A549 (cell line): ENCODE measurements at regions not wholly inside any gene's neighbourhood (a gene's known extent, or its start where the extent isn't known, plus 50 kb on each side); places are given as distances from the start of the nearest gene placed in this dataset.
"Not testable (repeated sequence)": the region's sequence is repeated elsewhere in the genome, so short reads cannot be mapped to it uniquely, and the experiment has no call there.

Experiments used
- ATAC-seq, 2 experiments: fragments of 200-7000 bp in 1 of 2; fragments of >200 bp in 1 of 2; cut with Nextera tagmentation in 1 of 2; cut with Tn5 transposase in 1 of 2; 3 replicates each; pipeline versions ENCODE4 v1.8.0 to v1.9.1; 2018 to 2020; ENCODE audit warnings: mild to moderate bottlenecking in 1 of 2, moderate library complexity in 1 of 2
- CTCF ChIA-PET: fragments of 300-600 bp; sonication (Branson Sonifier 250); formaldehyde crosslinking; extraction: SDS; loops from one replicate; lab custom pipeline; 2021; ENCODE audit warnings: antibody characterized with exemption, inconsistent platforms; lab: Yijun Ruan, JAX
- POLR2A ChIA-PET: fragments of 350-600 bp; formaldehyde crosslinking; extraction: SDS; loops from one replicate; lab custom pipeline; 2021; ENCODE audit warnings: antibody characterized with exemption, inconsistent platforms; lab: Yijun Ruan, JAX
- DNase-seq, 2 experiments: peaks; one replicate each; pipeline versions ENCODE4 v3.0.0 to v3.0.0-alpha.2; 2011 to 2016; ENCODE audit warnings: low read depth in 1 of 2, low spot score in 1 of 2
- FAIRE-seq: peaks from 2 replicates; lab custom pipeline; 2011; peaks lifted over from hg19 to GRCh38; lab: Jason Lieb, UNC
- H3K27ac ChIP-seq, 2 experiments: fragments of >200 bp; sonication (Bioruptor Twin); formaldehyde crosslinking; 3 replicates each; pipeline ENCODE4 v1.5.1; 2016 to 2017
- H3K4me1 ChIP-seq: fragments of >200 bp; sonication (Bioruptor Twin); formaldehyde crosslinking; 3 replicates; pipeline ENCODE4 v1.6.1; 2016
- H3K4me2 ChIP-seq: fragments of >200 bp; sonication (Bioruptor Twin); formaldehyde crosslinking; 3 replicates; pipeline ENCODE4 v1.6.1; 2016
- H3K4me3 ChIP-seq: fragments of >200 bp; sonication (Bioruptor Twin); formaldehyde crosslinking; 3 replicates; pipeline ENCODE4 v1.5.1; 2016
- H3K9me3 ChIP-seq: fragments of >200 bp; sonication (Bioruptor Twin); formaldehyde crosslinking; 3 replicates; pipeline ENCODE4 v1.6.1; 2016
- CBX8 ChIP-seq: fragments of 200-600 bp; sonication (generic); IDR thresholded peaks from 2 replicates; pipeline ENCODE4 v1.6.1; 2016
- CHD2 ChIP-seq: fragments of 150-350 bp; IDR thresholded peaks from 2 replicates; pipeline ENCODE4 v1.6.1; 2014; ENCODE audit warnings: low read length; ENCODE audit not compliant: partially characterized antibody
- CHD4 ChIP-seq: fragments of 200-600 bp; sonication (generic); IDR thresholded peaks from 2 replicates; pipeline ENCODE4 v1.6.1; 2016; ENCODE audit warnings: antibody characterized with exemption, mild to moderate bottlenecking, borderline replicate concordance
- EHMT2 ChIP-seq: fragments of 200-600 bp; sonication (generic); IDR thresholded peaks from 2 replicates; pipeline ENCODE4 v1.6.1; 2016; ENCODE audit warnings: antibody characterized with exemption, low read depth, mild to moderate bottlenecking, moderate library complexity
- ELK1 ChIP-seq: fragments of 150-350 bp; IDR thresholded peaks from 2 replicates; pipeline ENCODE4 v1.6.1; 2014; ENCODE audit warnings: low read depth, mild to moderate bottlenecking, low read length
- ESRRA ChIP-seq: fragments of 150-350 bp; IDR thresholded peaks from 2 replicates; pipeline ENCODE4 v1.6.1; 2014; ENCODE audit warnings: mild to moderate bottlenecking, low read length, borderline replicate concordance
- HOXA7 ChIP-seq: fragments of 250-450 bp; sonication (Bioruptor Pico); IDR thresholded peaks from 2 replicates; pipeline ENCODE4 v1.5.0; 2020; ENCODE audit warnings: mild to moderate bottlenecking, moderate library complexity
- HOXB13 ChIP-seq: fragments of 250-450 bp; sonication (Bioruptor Pico); IDR thresholded peaks from 2 replicates; pipeline ENCODE4 v1.5.0; 2020; ENCODE audit warnings: low read depth, mild to moderate bottlenecking, moderate library complexity
- JUN ChIP-seq, 2 experiments: fragments of >200 bp; sonication (Bioruptor Twin); formaldehyde crosslinking; IDR thresholded peaks; 2 replicates in 1 of 2; 3 replicates in 1 of 2; pipeline ENCODE4 v1.6.1; 2016 to 2017
- KDM1A ChIP-seq: fragments of 200-600 bp; sonication (generic); IDR thresholded peaks from 2 replicates; pipeline ENCODE4 v1.6.1; 2016; ENCODE audit warnings: low read depth, mild to moderate bottlenecking
- KDM5A ChIP-seq: fragments of 200-600 bp; sonication (generic); IDR thresholded peaks from 2 replicates; pipeline ENCODE4 v1.6.1; 2016; ENCODE audit warnings: antibody characterized with exemption, mild to moderate bottlenecking
- MAFK ChIP-seq: fragments of 450-650 bp; IDR thresholded peaks from 2 replicates; pipeline ENCODE4 v1.6.1; 2014; ENCODE audit not compliant: partially characterized antibody
- NFE2L2 ChIP-seq: fragments of 150-350 bp; conservative IDR thresholded peaks from 2 replicates; pipeline ENCODE4 v1.6.1; 2014; ENCODE audit warnings: low read length
- RARB ChIP-seq: fragments of 250-450 bp; sonication (Bioruptor Pico); IDR thresholded peaks from 2 replicates; pipeline ENCODE4 v1.8.0; 2021; ENCODE audit warnings: mild to moderate bottlenecking, moderate library complexity
- RFX5 ChIP-seq: fragments of 450-650 bp; IDR thresholded peaks from 2 replicates; pipeline ENCODE4 v1.7.1; 2014; ENCODE audit warnings: antibody characterized with exemption, mild to moderate bottlenecking, moderate library complexity
- RNF2 ChIP-seq: fragments of 200-600 bp; sonication (generic); IDR thresholded peaks from 2 replicates; pipeline ENCODE4 v1.6.1; 2016; ENCODE audit warnings: low read depth, mild to moderate bottlenecking, antibody characterized with exemption, moderate library complexity, borderline replicate concordance
- ZNF302 ChIP-seq: fragments of 250-450 bp; sonication (Bioruptor Pico); IDR thresholded peaks from 2 replicates; pipeline ENCODE4 v1.9.0; 2021; ENCODE audit warnings: inconsistent platforms, mild to moderate bottlenecking, moderate library complexity
- ZSCAN20 ChIP-seq: fragments of 250-450 bp; sonication (Bioruptor Pico); IDR thresholded peaks from 2 replicates; pipeline ENCODE4 v1.8.0; 2022; ENCODE audit warnings: mild to moderate bottlenecking, moderate library complexity
- WGBS: methylation state at CpG from one replicate; pipeline ENCODE4 v1.1.6; 2017; ENCODE audit errors: missing lambda C conversion rate; 5-methylcytosine and 5-hydroxymethylcytosine counted together
- TF ChIP-seq, protein P1 (sequence below): fragments of >200 bp; sonication (Bioruptor Twin); formaldehyde crosslinking; IDR thresholded peaks from 2 replicates; pipeline ENCODE4 v1.6.1; 2016

DNA sequence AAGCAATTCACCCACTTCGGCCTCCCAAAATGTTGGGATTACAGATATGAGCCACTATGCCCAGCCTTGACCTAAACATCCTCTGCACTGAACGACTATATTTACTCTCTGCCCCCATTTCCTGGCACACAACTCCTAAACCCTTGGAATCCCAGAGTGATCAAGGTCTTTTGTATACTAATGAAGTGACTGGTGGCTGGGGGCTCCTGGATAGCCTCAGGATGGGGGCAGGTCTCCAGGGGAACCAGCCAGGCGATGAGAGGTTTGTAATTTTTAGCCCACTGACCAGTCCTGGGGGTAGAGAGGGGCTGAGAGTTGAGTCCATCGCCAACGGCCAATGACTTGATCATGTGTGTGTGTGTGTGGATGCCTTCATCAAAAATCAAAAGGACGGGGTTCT, 71.1 kb downstream of the FAM50B start:
- peaks cover 13% of the 10 kb centered on the region; the same call in 2 of the 3 replicates for H3K9me3 ChIP-seq
- H3K4me1 ChIP-seq: peaks cover 9% of the 10 kb centered on the region; the same call in 1 of the 3 replicates
- FAIRE-seq: no peak
- CTCF ChIA-PET: interaction anchor here (0.8 to 5.0 kb wide), 3 partner anchors 13 to 71 kb away, joined by 3 to 26 read pairs (median 3); partner anchors contain the start of gene FAM50B
- no peak overlapping the region for H3K4me3 ChIP-seq
- POLR2A ChIA-PET: interaction anchor here (0.6 kb wide), 1 partner anchor 921 kb away, joined by 3 read pairs; no protein-coding TSS in a partner anchor
- no peak for DNase-seq
- no peak overlapping the region for H3K4me2 ChIP-seq
- no peak for TF ChIP-seq KDM5A
- no peak for TF ChIP-seq CHD2
- TF ChIP-seq JUN (IDR thresholded peaks at IDR 0.05): no peak
- no peak for TF ChIP-seq ESRRA
- TF ChIP-seq RNF2: no peak
- TF ChIP-seq MAFK: no peak
- no peak for TF ChIP-seq CHD4
- no peak for TF ChIP-seq KDM1A
- no peak for TF ChIP-seq HOXA7 (CRISPR knock-in tag)
- TF ChIP-seq ELK1: no peak
- TF ChIP-seq RARB: no peak
- TF ChIP-seq EHMT2: no peak
- TF ChIP-seq, all 56 proteins: peak for 0
- H3K27ac ChIP-seq: peak overlapping the region in 1 of 2 experiments; percentile 28; a peak in 2 of 6 replicates
- no peak for ATAC-seq
- 82% methylated on average over 6 of the region's 6 CpGs for WGBS

GRCh38 chr6:3921663-3922062, 72.5 kb downstream of the FAM50B start:
- CTCF ChIA-PET: interaction anchor here (0.7 to 5.0 kb wide), 4 partner anchors 11 to 173 kb away, joined by 3 to 26 read pairs (median 10); partner anchors contain the start of gene FAM50B
- ATAC-seq (no peak), FAIRE-seq (no peak), DNase-seq (no peak)
- Histone ChIP-seq H3K27ac (no peak overlapping the region), H3K4me1 (peaks cover 21% of the 10 kb centered on the region; the same call in 2 of the 3 replicates), H3K9me3 (0 out of 3 replicates have a peak, but pooled peaks cover 7% of the 10 kb centered on the region), H3K4me3 (no peak overlapping the region), H3K4me2 (no peak overlapping the region)
- POLR2A ChIA-PET: no interaction called here
- WGBS: 85% methylated on average over 2 of the region's 2 CpGs
- TF ChIP-seq ZSCAN20 (CRISPR knock-in tag): no peak
- TF ChIP-seq RFX5: no peak
- no peak for TF ChIP-seq HOXB13
- TF ChIP-seq NFE2L2: no peak
- TF ChIP-seq, protein P1, sequence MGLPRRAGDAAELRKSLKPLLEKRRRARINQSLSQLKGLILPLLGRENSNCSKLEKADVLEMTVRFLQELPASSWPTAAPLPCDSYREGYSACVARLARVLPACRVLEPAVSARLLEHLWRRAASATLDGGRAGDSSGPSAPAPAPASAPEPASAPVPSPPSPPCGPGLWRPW: no peak
- no peak for TF ChIP-seq CBX8
- TF ChIP-seq ZNF302 (CRISPR knock-in tag): no peak

- CTCF ChIA-PET: interaction anchor here (1.0 to 2.2 kb wide), 6 partner anchors 10 to 174 kb away, joined by 3 to 15 read pairs (median 4); partner anchors contain the start of gene FAM50B
- peaks cover 22% of the 10 kb centered on the region; the same call in 2 of the 3 replicates for H3K4me1 ChIP-seq
- POLR2A ChIA-PET, DNase-seq: not testable (repeated sequence)
- TF ChIP-seq MAFK: peak; percentile 66
- TF ChIP-seq, all 56 proteins: peak for 1; not testable (repeated sequence) for 55
- H3K9me3 ChIP-seq, H3K27ac ChIP-seq, H3K4me2 ChIP-seq, ATAC-seq, H3K4me3 ChIP-seq, FAIRE-seq: not testable (repeated sequence)
- 98% methylated on average over 7 of the region's 7 CpGs for WGBS
Observed at GRCh38 chr6:3922619-3923018, 73.4 kb downstream of the FAM50B start.

GRCh38 chr6:3925223-3926149, 76.3 kb downstream of the FAM50B start:
- H3K9me3 ChIP-seq, FAIRE-seq, POLR2A ChIA-PET, CTCF ChIA-PET, H3K4me3 ChIP-seq, DNase-seq: not testable (repeated sequence)
- H3K27ac ChIP-seq: peak overlapping the region; percentile 80 to 88
- peaks cover 13% of the 10 kb centered on the region; the same call in 2 of the 3 replicates for H3K4me1 ChIP-seq
- WGBS: 74% methylated on average over 20 of the region's 23 CpGs
- peak; percentile 64 to 73 for ATAC-seq
- H3K4me2 ChIP-seq: peak overlapping the region; percentile 89
